ENCODE measurements at regions not wholly inside any gene's neighbourhood (a gene's known extent, or its start where the extent isn't known, plus 50 kb on each side); places are given as distances from the start of the nearest gene placed in this dataset.

DNA sequence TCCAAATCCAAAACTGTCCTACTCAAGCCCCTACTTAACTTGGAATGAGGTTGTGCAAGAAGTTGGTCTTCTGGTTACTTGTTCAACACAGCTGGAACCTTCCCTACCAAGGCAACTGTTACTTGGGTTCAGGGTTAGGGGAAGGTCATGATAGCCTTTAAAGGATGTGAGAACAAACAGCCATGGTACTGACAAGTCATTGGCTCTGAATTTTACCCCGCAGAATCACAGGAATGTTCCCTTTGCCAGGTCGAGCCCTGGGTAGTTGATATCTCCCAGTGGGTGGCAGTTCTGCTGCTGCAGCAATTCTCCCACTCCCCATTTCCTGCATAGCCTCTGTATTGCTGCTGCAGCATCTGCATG is 396.1 kb upstream of the MPDZ start:
- Histone ChIP-seq H3K14ac (ENCODE audit: low read length in 2 of 2) (no peak overlapping the region), H3K4me3 (ENCODE audit: insufficient read depth in 1 of 2, low read depth in 1 of 2, low read length in 2 of 2) (no peak overlapping the region), H3K23ac (ENCODE audit: low read length in 2 of 2) (no peak overlapping the region), H2BK15ac (ENCODE audit: low read depth, poor library complexity, severe bottlenecking) (no peak overlapping the region), H3K4me2 (ENCODE audit: low read length, poor library complexity, severe bottlenecking) (no peak overlapping the region), H3K27me3 (ENCODE audit: control insufficient read depth in 1 of 2, insufficient read depth in 1 of 2, low read length in 2 of 2) (no peaks in the 10 kb centered on the region), H3K36me3 (ENCODE audit: control insufficient read depth in 1 of 2, insufficient read depth in 2 of 2, low read depth in 1 of 2, low read length in 2 of 2) (no peaks in the 10 kb centered on the region), H2BK12ac (ENCODE audit: low read length in 2 of 2) (no peak overlapping the region), H4K91ac (ENCODE audit: low read length) (no peak overlapping the region), H2AK5ac (ENCODE audit: low read length, severe bottlenecking) (no peak overlapping the region), H3K4me1 (ENCODE audit: control insufficient read depth, insufficient read depth, low read depth, low read length) (peaks cover 1% of the 10 kb centered on the region), H3K9ac (ENCODE audit: low read length) (no peak overlapping the region), H3K79me1 (replicated peaks; ENCODE audit: low read length, poor library complexity, severe bottlenecking) (no peaks in the 10 kb centered on the region), H2BK5ac (ENCODE audit: low read depth, low read length, poor library complexity, severe bottlenecking) (no peak overlapping the region), H3K4ac (ENCODE audit: low read depth in 1 of 2, low read length in 2 of 2) (no peak overlapping the region), H4K8ac (ENCODE audit: low read length) (no peak overlapping the region), H2BK120ac (ENCODE audit: low read depth, low read length) (no peak overlapping the region), H3K27ac (ENCODE audit: low read length, poor library complexity, severe bottlenecking) (no peak overlapping the region), H3K9me3 (ENCODE audit: control insufficient read depth, low read length) (peaks cover 4% of the 10 kb centered on the region), H2AFZ (ENCODE audit: low read depth, low read length) (no peak overlapping the region), H3K18ac (ENCODE audit: low read depth in 1 of 2, low read length in 2 of 2) (no peak overlapping the region)
- 1% methylated on average over 2 of the region's 2 CpGs for WGBS
- no peak for DNase-seq

DNA sequence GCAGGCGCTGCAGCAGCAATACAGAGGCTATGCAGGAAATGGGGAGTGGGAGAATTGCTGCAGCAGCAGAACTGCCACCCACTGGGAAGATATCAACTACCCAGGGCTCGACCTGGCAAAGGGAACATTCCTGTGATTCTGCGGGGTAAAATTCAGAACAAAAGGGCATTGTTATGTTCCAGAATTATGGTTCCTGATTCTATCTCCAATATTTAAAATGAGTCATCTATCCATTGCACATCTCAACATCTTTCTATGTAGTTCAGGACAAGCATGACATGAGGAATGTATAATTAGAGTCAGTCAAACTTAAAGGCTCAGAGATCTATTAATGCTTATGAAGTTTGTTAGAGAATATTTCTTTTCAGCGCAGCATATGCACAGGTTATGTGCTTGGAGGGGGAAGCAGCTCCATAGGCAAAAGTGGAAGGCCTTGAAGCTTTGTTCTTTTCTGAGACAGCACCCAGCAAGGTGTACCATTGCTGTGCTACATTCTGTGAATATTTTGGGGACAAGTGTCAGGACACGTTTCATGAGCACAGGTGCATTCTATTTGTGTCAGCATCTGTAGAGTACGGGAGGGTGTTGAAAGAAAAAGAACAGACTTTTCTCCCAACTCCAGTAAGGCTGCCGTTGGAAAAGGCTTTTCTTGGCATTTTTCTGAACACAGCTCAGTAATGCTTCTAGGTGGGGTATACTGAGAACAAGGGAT is 395.6 kb upstream of the MPDZ start:
- Histone ChIP-seq H4K91ac (ENCODE audit: low read length) (no peak overlapping the region), H3K23ac (ENCODE audit: low read length in 2 of 2) (no peak overlapping the region), H3K36me3 (ENCODE audit: control insufficient read depth in 1 of 2, insufficient read depth in 2 of 2, low read depth in 1 of 2, low read length in 2 of 2) (no peaks in the 10 kb centered on the region), H3K14ac (ENCODE audit: low read length in 2 of 2) (no peak overlapping the region), H3K9me3 (ENCODE audit: control insufficient read depth, low read length) (peaks cover 2% of the 10 kb centered on the region), H2BK12ac (ENCODE audit: low read length in 2 of 2) (no peak overlapping the region), H4K8ac (ENCODE audit: low read length) (no peak overlapping the region), H2BK5ac (ENCODE audit: low read depth, low read length, poor library complexity, severe bottlenecking) (no peak overlapping the region), H2BK15ac (ENCODE audit: low read depth, poor library complexity, severe bottlenecking) (no peak overlapping the region), H3K4me3 (ENCODE audit: insufficient read depth in 1 of 2, low read depth in 1 of 2, low read length in 2 of 2) (no peak overlapping the region), H3K79me1 (replicated peaks; ENCODE audit: low read length, poor library complexity, severe bottlenecking) (no peaks in the 10 kb centered on the region), H3K4me1 (ENCODE audit: control insufficient read depth, insufficient read depth, low read depth, low read length) (peaks cover 1% of the 10 kb centered on the region), H3K4ac (ENCODE audit: low read depth in 1 of 2, low read length in 2 of 2) (no peak overlapping the region), H3K27me3 (ENCODE audit: control insufficient read depth in 1 of 2, insufficient read depth in 1 of 2, low read length in 2 of 2) (no peaks in the 10 kb centered on the region), H3K27ac (ENCODE audit: low read length, poor library complexity, severe bottlenecking) (no peak overlapping the region), H2BK120ac (ENCODE audit: low read depth, low read length) (no peak overlapping the region), H2AK5ac (ENCODE audit: low read length, severe bottlenecking) (no peak overlapping the region), H3K18ac (ENCODE audit: low read depth in 1 of 2, low read length in 2 of 2) (no peak overlapping the region), H2AFZ (ENCODE audit: low read depth, low read length) (no peak overlapping the region), H3K4me2 (ENCODE audit: low read length, poor library complexity, severe bottlenecking) (no peak overlapping the region), H3K9ac (ENCODE audit: low read length) (no peak overlapping the region)
- no peak for DNase-seq
- 84% methylated on average over 6 of the region's 7 CpGs for WGBS

DNA sequence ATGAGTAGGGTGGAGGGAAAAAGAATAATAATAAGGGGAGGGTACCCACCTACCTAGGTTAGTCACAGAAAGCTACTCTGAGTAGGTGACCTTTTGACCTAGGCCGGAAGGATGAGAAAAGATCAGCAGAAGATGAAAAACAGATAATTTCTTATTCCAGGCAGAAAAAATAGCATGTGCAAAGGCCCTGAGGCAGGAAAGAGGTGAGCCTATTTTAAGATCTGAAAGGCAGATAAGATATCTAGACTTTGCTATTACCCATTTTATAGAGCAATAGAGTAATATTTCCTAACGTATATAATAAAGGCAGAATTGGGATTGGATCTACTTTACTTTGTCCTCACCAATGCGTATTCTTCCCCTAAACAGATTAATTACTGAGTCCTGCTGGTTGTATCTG is 393.9 kb upstream of the MPDZ start:
- Histone ChIP-seq H3K23ac (ENCODE audit: low read length in 2 of 2) (no peak overlapping the region), H3K9me3 (ENCODE audit: control insufficient read depth, low read length) (peaks cover 9% of the 10 kb centered on the region), H2BK120ac (ENCODE audit: low read depth, low read length) (no peak overlapping the region), H4K91ac (ENCODE audit: low read length) (no peak overlapping the region), H2BK12ac (ENCODE audit: low read length in 2 of 2) (no peak overlapping the region), H3K4me3 (ENCODE audit: insufficient read depth in 1 of 2, low read depth in 1 of 2, low read length in 2 of 2) (no peak overlapping the region), H3K4me2 (ENCODE audit: low read length, poor library complexity, severe bottlenecking) (no peak overlapping the region), H3K18ac (ENCODE audit: low read depth in 1 of 2, low read length in 2 of 2) (no peak overlapping the region), H3K4me1 (ENCODE audit: control insufficient read depth, insufficient read depth, low read depth, low read length) (peaks cover 1% of the 10 kb centered on the region), H2AK5ac (ENCODE audit: low read length, severe bottlenecking) (no peak overlapping the region), H3K9ac (ENCODE audit: low read length) (no peak overlapping the region), H3K14ac (ENCODE audit: low read length in 2 of 2) (no peak overlapping the region), H3K27ac (ENCODE audit: low read length, poor library complexity, severe bottlenecking) (no peak overlapping the region), H3K27me3 (ENCODE audit: control insufficient read depth in 1 of 2, insufficient read depth in 1 of 2, low read length in 2 of 2) (no peaks in the 10 kb centered on the region), H3K4ac (ENCODE audit: low read depth in 1 of 2, low read length in 2 of 2) (no peak overlapping the region), H2BK15ac (ENCODE audit: low read depth, poor library complexity, severe bottlenecking) (no peak overlapping the region), H2AFZ (ENCODE audit: low read depth, low read length) (no peak overlapping the region), H3K36me3 (ENCODE audit: control insufficient read depth in 1 of 2, insufficient read depth in 2 of 2, low read depth in 1 of 2, low read length in 2 of 2) (no peaks in the 10 kb centered on the region), H4K8ac (ENCODE audit: low read length) (no peak overlapping the region), H2BK5ac (ENCODE audit: low read depth, low read length, poor library complexity, severe bottlenecking) (no peak overlapping the region), H3K79me1 (replicated peaks; ENCODE audit: low read length, poor library complexity, severe bottlenecking) (no peaks in the 10 kb centered on the region)
- DNase-seq = no peak
- WGBS = 92% methylated on average over 3 of the region's 3 CpGs

DNA sequence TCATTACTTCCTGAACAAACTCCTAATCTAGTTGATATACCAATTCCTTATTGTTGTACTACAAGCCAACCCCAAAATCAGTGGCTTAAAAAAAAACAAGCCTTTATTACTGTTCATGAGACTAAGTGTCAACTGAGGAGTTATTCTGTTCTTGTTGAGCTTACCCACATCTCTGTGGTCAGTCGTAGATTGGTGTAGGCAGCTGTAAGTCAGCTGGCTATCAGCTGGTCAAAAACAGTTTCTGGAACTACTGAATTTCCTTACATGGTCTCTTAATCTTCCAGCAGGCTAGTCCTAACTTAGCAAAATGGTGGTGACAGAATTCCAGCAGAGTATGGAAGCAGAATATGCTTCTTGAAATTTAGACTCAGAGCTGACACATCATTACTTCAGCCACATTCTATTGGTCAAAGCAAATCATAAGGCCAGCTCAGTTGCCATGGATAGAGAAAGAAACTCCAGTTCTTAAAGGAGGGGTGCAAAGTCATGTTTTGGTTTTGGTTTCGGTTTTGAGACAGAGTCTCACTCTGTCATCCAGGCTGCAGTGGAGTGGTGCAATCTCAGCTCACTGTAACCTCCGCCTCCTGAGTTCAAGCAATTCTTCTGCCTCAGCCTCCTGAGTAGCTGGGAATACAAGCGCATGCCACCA is 386.1 kb upstream of the MPDZ start:
- Histone ChIP-seq H4K8ac (ENCODE audit: low read length) (peak overlapping the region; percentile 39), H3K23ac (ENCODE audit: low read length in 2 of 2) (no peak overlapping the region), H3K27me3 (ENCODE audit: control insufficient read depth in 1 of 2, insufficient read depth in 1 of 2, low read length in 2 of 2) (no peaks in the 10 kb centered on the region), H3K27ac (ENCODE audit: low read length, poor library complexity, severe bottlenecking) (no peak overlapping the region), H3K14ac (ENCODE audit: low read length in 2 of 2) (no peak overlapping the region), H2AK5ac (ENCODE audit: low read length, severe bottlenecking) (no peak overlapping the region), H3K18ac (ENCODE audit: low read depth in 1 of 2, low read length in 2 of 2) (no peak overlapping the region), H3K36me3 (ENCODE audit: control insufficient read depth in 1 of 2, insufficient read depth in 2 of 2, low read depth in 1 of 2, low read length in 2 of 2) (no peaks in the 10 kb centered on the region), H2BK15ac (ENCODE audit: low read depth, poor library complexity, severe bottlenecking) (no peak overlapping the region), H2BK5ac (ENCODE audit: low read depth, low read length, poor library complexity, severe bottlenecking) (no peak overlapping the region), H3K9me3 (ENCODE audit: control insufficient read depth, low read length) (peaks cover 9% of the 10 kb centered on the region), H3K4ac (ENCODE audit: low read depth in 1 of 2, low read length in 2 of 2) (no peak overlapping the region), H2AFZ (ENCODE audit: low read depth, low read length) (no peak overlapping the region), H2BK12ac (ENCODE audit: low read length in 2 of 2) (no peak overlapping the region), H3K9ac (ENCODE audit: low read length) (peak overlapping the region; percentile 40), H3K79me1 (replicated peaks; ENCODE audit: low read length, poor library complexity, severe bottlenecking) (no peaks in the 10 kb centered on the region), H3K4me3 (ENCODE audit: insufficient read depth in 1 of 2, low read depth in 1 of 2, low read length in 2 of 2) (peak overlapping the region in 1 of 2 experiments; percentile 30), H3K4me1 (ENCODE audit: control insufficient read depth, insufficient read depth, low read depth, low read length) (no peaks in the 10 kb centered on the region), H4K91ac (ENCODE audit: low read length) (no peak overlapping the region), H3K4me2 (ENCODE audit: low read length, poor library complexity, severe bottlenecking) (no peak overlapping the region), H2BK120ac (ENCODE audit: low read depth, low read length) (no peak overlapping the region)
- peak; percentile 78 for DNase-seq
- 96% methylated on average over 4 of the region's 4 CpGs for WGBS
